NCI-H2029 (cell line): ENCODE measurements at regions not wholly inside any gene's neighbourhood (a gene's known extent, or its start where the extent isn't known, plus 50 kb on each side); places are given as distances from the start of the nearest gene placed in this dataset.

Experiments
- DNase-seq: peaks from one replicate; lab custom pipeline; 2025; lab: John Stamatoyannopoulos, UW

DNA sequence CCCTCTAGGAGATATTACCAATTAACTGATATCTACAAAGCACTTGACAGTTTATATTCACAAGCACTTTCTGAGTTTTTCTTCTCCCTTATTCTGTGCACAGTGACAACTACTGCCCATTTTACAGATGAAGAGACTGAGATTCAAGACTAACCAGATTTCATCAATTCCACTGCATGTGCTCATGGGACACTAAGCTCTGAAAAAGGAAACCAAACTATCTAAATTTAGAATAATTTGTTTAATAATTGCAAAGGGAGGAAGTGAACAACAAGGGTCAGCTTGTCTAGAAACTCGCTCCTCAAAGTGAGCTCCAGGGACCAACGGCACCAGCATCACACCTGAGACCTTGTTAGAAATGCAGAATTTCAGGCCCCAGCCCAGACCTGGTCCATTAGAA is 50.8 kb upstream of the MYLIP start:
- no peak for DNase-seq

DNA sequence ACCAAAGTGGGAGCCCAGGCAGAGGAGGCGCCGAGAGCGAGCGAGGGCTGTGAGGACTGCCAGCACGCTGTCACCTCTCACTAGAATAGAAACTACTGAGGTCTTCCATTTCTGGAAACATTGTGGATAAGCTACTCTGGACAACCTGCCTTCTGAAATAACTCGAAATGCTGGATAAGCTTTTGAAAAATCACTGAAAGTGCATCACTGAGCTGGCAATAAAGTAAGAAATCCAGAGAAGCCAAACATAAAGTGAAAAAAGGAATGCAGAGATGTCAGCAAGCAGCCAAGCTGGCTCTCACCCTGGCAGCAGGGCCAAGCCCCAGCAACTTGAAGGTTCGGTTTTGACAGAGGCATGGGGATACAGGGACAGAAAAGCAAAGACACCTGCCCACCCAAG is 59.2 kb upstream of the MYLIP start:
- DNase-seq: no peak

DNA sequence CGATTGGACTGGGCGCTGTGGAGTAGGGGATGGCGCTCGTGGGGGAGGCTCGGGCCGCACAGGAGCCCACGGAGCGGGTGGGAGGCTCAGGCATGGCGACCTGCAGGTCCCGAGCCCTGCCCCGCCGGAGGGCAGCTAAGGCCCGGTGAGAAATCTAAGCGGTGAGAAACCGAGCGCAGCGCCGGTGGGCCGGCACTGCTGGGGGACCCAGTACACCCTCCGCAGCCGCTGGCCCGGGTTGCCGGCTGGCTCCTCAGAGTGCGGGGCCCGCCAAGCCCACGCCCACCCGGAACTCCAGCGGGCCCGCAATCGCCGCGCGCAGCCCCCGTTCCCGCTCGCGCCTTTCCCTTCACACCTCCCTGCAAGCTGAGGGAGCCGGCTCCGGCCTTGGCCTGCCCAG is 59.7 kb upstream of the MYLIP start:
- no peak for DNase-seq

DNA sequence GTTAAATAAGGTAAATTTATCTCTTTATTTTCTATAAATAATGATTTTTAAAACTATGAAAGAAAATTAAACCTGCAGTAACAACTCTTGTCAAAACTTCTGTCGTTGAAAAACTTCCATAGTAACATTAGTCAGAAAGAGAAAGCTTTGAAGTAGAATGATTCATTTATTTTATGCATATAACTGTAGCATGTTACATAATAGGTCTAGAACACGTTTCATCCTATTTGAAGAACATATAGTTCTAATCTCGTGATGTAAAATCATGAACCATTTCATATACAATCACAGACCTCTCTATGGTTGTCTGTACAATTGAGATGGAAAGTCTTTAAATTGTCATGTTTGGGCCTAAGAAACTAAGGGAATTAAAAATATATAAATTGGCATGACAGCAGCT is 61.3 kb upstream of the MYLIP start:
- no peak for DNase-seq

- peak; percentile 61 for DNase-seq
Observed at GRCh38 chr6:16064671-16065072, 64.2 kb upstream of the MYLIP start.

- no peak for DNase-seq
Observed at GRCh38 chr6:16063580-16063979, 65.3 kb upstream of the MYLIP start.

- DNase-seq: no peak
Observed at GRCh38 chr6:16061818-16062217, 67.1 kb upstream of the MYLIP start.

- peak; percentile 87 for DNase-seq
Observed at GRCh38 chr6:16060039-16060438, 68.8 kb upstream of the MYLIP start.

- DNase-seq: peak; percentile 95
Observed at GRCh38 chr6:16059496-16059895, 69.4 kb upstream of the MYLIP start.

DNA sequence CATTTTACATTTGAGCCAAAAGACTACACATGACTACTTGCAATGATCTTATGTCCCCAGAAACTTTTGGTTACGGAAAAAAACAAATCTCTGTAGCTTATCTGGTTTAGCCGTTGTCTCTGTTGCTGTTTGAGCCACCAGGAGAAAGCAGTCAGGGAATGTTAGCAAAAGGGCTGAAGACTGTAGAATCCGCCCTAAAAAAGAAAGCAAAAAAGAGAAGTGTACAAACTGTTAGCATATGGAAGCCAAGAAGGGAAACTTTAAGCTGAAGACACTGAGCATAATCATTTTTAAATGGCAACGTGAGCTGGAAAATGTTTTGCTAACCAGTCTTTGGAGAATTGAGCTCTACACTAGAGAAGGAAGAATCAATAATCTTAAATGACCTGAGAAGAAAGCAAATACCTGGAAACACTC is 69.9 kb upstream of the MYLIP start:
- DNase-seq: no peak

- DNase-seq: peak; percentile 31
Observed at GRCh38 chr6:16058201-16058928, 70.5 kb upstream of the MYLIP start.

DNA sequence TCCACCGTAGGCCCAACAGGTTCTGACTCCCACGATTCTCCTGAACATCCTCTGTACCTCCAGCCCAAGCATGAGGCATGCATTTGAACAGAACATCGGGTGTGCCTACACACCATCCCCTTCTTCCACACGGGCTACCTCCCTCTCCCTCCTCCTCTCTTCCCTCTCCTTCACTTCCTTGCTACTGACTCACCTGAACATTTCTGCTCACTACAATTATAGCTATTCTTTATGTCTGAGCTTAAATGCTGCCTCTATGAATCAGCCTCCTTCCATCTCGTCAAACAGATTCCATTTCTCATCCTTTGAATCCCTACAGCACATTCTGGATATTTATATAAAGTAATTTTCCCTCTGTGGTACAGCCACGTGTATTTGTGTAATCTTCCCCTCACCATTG is 71.4 kb upstream of the MYLIP start:
- DNase-seq: no peak

- no peak for DNase-seq
Observed at GRCh38 chr6:16056263-16056870, 72.5 kb upstream of the MYLIP start.

DNA sequence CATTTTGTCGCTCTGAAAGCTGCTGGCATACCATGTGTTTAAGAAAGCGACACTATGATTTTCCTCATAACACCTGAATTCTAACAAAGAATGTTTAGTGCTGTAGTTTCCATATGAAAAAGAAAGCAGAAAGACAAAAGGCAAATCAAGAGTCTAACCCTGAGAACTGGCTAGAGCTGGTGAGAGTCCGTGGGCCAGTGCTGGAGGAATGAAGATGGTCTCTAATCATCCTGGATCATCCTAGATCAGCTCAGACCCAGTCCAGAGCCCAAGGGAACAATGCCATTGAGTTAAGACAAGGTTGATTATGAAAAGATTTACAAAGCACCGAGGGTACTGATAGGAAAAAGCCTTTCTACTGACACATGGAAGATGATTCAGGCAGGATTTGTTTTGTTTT is 73.0 kb upstream of the MYLIP start:
- no peak for DNase-seq

DNA sequence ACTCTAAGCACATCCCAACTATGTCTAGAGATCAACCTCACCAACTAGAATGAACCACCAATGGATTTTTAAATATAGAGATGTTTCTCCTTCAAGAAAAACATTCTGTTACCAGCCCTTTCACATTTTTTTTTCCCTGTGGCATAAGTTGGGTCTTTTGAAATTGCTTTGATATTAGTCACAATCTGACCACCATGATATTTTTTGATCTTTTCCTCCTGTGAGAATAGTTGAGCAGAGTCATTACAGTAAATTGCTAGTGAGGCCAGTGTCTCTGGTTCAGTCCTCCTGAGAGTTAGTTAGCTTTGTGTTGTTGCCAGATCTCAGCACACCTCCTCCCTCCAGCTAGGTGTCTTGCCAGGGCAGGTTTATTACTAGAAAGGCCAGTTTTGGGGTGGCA is 79.7 kb upstream of the MYLIP start:
- no peak for DNase-seq

DNA sequence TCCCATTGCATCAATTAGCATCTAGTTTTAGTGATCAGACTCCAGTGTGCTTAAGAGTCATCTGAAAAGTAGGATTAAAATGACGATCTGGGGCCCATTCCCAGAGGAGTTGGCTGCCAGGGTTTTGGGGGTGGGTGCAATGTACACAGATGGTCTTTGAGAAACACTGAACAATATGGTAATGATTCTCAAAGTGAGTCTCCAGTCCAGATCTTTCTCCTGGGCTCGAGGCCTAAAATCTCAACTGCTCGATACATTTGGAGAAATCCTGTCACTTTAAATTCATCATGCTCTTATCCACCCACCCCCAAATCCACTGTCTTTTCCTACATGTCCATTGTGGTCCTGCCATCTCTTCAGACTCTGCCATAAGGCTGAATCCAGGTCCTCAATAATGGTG is 80.7 kb upstream of the MYLIP start:
- DNase-seq: no peak

DNA sequence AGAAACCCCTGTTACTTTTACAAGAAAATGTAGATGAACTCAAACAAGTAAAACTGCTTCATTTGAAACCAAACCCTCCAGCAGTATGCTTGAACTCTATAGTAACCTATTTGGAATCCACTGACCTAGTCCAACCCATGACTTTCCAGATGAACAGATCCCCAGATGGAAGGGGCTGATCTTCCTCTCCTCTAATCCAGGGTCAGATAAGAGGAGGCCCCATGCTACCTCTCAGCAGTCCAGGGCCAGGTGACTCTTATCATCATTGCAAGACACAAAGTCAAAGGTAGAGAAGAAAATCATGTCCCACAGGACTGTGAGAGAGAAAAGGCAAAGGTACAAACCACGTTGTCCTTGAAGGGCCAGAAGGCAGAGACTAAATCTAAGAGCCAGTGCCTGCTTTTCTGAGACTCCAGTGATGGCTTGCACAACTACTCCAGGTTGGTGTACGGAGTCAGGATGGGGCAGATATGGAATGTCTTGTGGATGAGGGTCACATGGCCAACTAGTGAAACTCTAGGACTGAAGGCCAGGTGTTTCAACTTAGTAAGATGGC is 81.4 kb upstream of the MYLIP start:
- no peak for DNase-seq

GRCh38 chr6:16045238-16045637 is 83.6 kb upstream of the MYLIP start:
- no peak for DNase-seq

DNA sequence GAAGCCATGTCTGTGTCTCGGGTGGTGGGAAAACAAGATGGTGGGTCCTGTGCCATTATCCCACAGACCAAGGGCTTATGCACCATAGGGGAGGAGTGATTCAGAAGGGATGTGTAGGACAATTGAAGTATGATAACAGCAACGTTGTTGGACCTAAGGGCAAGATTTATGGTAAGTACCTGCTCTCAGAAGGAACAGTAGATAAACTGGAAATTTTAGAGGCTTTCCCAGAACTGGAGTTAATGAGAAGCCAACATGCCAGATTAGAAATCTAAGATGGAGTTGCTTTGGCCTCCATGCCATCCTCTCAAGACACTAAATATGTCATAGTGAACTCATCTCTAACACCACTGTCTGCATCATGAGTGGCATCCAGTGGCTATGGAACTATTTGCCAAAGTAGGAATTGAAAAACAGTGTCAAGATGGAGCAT is 84.7 kb upstream of the MYLIP start:
- no peak for DNase-seq

- DNase-seq: no peak
Observed at GRCh38 chr6:16043171-16044135, 85.4 kb upstream of the MYLIP start.

DNA sequence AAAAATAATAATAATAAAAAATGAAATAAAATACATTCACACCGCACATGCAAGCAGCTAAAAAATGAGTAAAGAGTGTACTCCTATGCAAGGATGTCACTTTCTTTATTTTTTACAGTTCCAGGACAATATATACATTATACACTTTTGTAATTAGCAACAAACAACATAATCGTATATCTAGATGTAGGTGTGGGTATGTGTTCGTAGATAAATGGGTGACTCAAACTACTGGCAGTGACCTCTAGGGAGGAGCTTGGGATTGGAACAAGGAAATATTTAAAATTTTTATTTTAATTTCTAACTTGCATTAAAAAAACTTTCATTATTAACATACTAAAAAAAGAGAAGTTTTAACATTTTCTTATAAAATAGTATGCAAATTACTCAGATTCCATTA is 86.1 kb upstream of the MYLIP start:
- no peak for DNase-seq

GRCh38 chr6:16041327-16041726 is 87.6 kb upstream of the MYLIP start:
- no peak for DNase-seq

- no peak for DNase-seq
Observed at GRCh38 chr6:16040628-16040974, 88.3 kb upstream of the MYLIP start.
